OCI-LY7 (cell line): ENCODE measurements at regions not wholly inside any gene's neighbourhood (a gene's known extent, or its start where the extent isn't known, plus 50 kb on each side); places are given as distances from the start of the nearest gene placed in this dataset.

Experiments
- EZH2phosphoT487 ChIP-seq: fragments of 200-600 bp; sonication (generic); IDR thresholded peaks from 2 replicates; pipeline ENCODE4 v1.6.1; 2018; ENCODE audit warnings: low read depth, borderline replicate concordance, mild to moderate bottlenecking, mixed run types, antibody characterized with exemption, low read length, moderate library complexity, mixed read lengths
- TF ChIP-seq, protein P1 (sequence below): fragments of 200-600 bp; sonication (generic); conservative IDR thresholded peaks from 2 replicates; pipeline ENCODE4 v1.5.1; 2014; ENCODE audit warnings: mild to moderate bottlenecking, antibody characterized with exemption, low read length, moderate library complexity, mixed read lengths

DNA sequence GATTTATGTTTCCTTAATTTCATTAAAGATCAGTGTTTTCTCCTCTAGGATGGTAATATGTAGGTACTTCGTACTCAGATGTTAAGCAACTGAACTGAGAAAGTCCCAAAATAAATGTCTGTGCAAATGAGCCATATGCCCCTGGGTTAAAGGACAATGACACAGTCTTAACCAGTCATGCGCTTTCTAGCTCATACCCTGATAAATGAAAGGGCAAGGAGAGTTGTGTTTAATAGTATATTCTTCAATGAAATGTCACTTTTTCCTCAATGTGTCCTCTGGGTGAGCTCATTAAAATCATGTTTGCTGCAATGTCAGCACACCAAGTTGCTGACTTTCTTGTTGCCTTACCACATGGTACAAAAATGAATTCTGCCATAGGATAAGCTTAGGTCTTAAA, 856.3 kb downstream of the TMEM182 start:
- TF ChIP-seq, protein P1, sequence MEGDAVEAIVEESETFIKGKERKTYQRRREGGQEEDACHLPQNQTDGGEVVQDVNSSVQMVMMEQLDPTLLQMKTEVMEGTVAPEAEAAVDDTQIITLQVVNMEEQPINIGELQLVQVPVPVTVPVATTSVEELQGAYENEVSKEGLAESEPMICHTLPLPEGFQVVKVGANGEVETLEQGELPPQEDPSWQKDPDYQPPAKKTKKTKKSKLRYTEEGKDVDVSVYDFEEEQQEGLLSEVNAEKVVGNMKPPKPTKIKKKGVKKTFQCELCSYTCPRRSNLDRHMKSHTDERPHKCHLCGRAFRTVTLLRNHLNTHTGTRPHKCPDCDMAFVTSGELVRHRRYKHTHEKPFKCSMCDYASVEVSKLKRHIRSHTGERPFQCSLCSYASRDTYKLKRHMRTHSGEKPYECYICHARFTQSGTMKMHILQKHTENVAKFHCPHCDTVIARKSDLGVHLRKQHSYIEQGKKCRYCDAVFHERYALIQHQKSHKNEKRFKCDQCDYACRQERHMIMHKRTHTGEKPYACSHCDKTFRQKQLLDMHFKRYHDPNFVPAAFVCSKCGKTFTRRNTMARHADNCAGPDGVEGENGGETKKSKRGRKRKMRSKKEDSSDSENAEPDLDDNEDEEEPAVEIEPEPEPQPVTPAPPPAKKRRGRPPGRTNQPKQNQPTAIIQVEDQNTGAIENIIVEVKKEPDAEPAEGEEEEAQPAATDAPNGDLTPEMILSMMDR = no peak
- TF ChIP-seq EZH2phosphoT487 = no peak
